MCF 10A (cell line): ENCODE measurements at regions not wholly inside any gene's neighbourhood (a gene's known extent, or its start where the extent isn't known, plus 50 kb on each side); places are given as distances from the start of the nearest gene placed in this dataset.

Experiments used
- BruUV-seq: library from RNA; stranded (reverse); fragments of 400-500 nt; replicated peaks from 2 replicates; lab custom pipeline; 2021; lab: Mats Ljungman, UMichigan
- CTCF ChIA-PET: fragments of 300-600 bp; sonication (Branson Sonifier 250); formaldehyde crosslinking; extraction: SDS; loops from one replicate; lab custom pipeline; 2021; ENCODE audit warnings: antibody characterized with exemption, inconsistent platforms; lab: Yijun Ruan, JAX
- POLR2A ChIA-PET: fragments of 300-600, 350-650 bp; sonication (Branson Sonifier 250); formaldehyde crosslinking; extraction: SDS; loops from one replicate; lab custom pipeline; 2020; ENCODE audit warnings: antibody characterized with exemption, inconsistent platforms; lab: Yijun Ruan, JAX
- DNase-seq: peaks from one replicate; pipeline ENCODE4 v3.0.0-alpha.2; 2018; ENCODE audit not compliant: unreplicated experiment
- H3K27ac Mint-ChIP-seq: one replicate; pipeline ENCODE4 v1.8.0; 2022; ENCODE audit warnings: mild to moderate bottlenecking, low read depth, mixed read lengths; ENCODE audit not compliant: unreplicated experiment
- H3K27me3 Mint-ChIP-seq: one replicate; pipeline ENCODE4 v1.8.0; 2022; ENCODE audit warnings: mixed read lengths; ENCODE audit not compliant: insufficient read depth, unreplicated experiment
- H3K36me3 Mint-ChIP-seq: one replicate; pipeline ENCODE4 v1.8.0; 2022; ENCODE audit warnings: mild to moderate bottlenecking, moderate library complexity, mixed read lengths; ENCODE audit not compliant: insufficient read depth, unreplicated experiment
- H3K4me1 Mint-ChIP-seq: one replicate; pipeline ENCODE4 v1.8.0; 2022; ENCODE audit warnings: mixed read lengths; ENCODE audit not compliant: insufficient read depth, unreplicated experiment
- H3K4me3 Mint-ChIP-seq: one replicate; pipeline ENCODE4 v1.8.0; 2022; ENCODE audit warnings: mild to moderate bottlenecking, moderate library complexity, mixed read lengths; ENCODE audit not compliant: unreplicated experiment
- H3K9me3 Mint-ChIP-seq: one replicate; pipeline ENCODE4 v1.8.0; 2022; ENCODE audit warnings: mixed read lengths; ENCODE audit not compliant: unreplicated experiment
- CTCF ChIP-seq: fragments of 200-600 bp; IDR thresholded peaks from one replicate; pipeline ENCODE4 v1.8.0; 2022; ENCODE audit warnings: antibody characterized with exemption, mild to moderate bottlenecking; ENCODE audit not compliant: unreplicated experiment
- intact Hi-C: fragments of 100-400 bp; cut with micrococcal nuclease; formaldehyde crosslinking; loops from 2 replicates; pipeline ENCODE4 v1.14.1; 2022

GRCh38 chr5:89929834-89930233 lies 479.7 kb downstream of the CETN3 start:
- no peak for TF ChIP-seq CTCF
- CTCF ChIA-PET = no interaction called here
- peak; percentile 24 for DNase-seq
- Mint-ChIP-seq H3K9me3 (no peaks in the 10 kb centered on the region), H3K36me3 (no peaks in the 10 kb centered on the region), H3K4me1 (peaks cover 14% of the 10 kb centered on the region), H3K4me3 (no peak overlapping the region), H3K27ac (no peak overlapping the region), H3K27me3 (no peaks in the 10 kb centered on the region)
- POLR2A ChIA-PET = no interaction called here
- BruUV-seq = no TSS peak
- intact Hi-C loops = no loop called here

- Mint-ChIP-seq H3K4me3 (no peak overlapping the region), H3K36me3 (no peaks in the 10 kb centered on the region), H3K4me1 (peaks cover 14% of the 10 kb centered on the region), H3K9me3 (no peaks in the 10 kb centered on the region), H3K27me3 (no peaks in the 10 kb centered on the region), H3K27ac (no peak overlapping the region)
- POLR2A ChIA-PET = interaction anchor here (0.6 kb wide), 1 partner anchor 165 kb away, joined by 3 read pairs; no protein-coding TSS in a partner anchor
- BruUV-seq = no TSS peak
- intact Hi-C loops = no loop called here
- peak; percentile 9 for DNase-seq
- TF ChIP-seq CTCF = no peak
- CTCF ChIA-PET = no interaction called here
Measured at GRCh38 chr5:89929173-89929572, 480.4 kb downstream of the CETN3 start.

- Mint-ChIP-seq H3K4me1 (no peaks in the 10 kb centered on the region), H3K27ac (no peak overlapping the region), H3K36me3 (no peaks in the 10 kb centered on the region), H3K9me3 (no peaks in the 10 kb centered on the region), H3K4me3 (no peak overlapping the region), H3K27me3 (no peaks in the 10 kb centered on the region)
- ChIA-PET POLR2A (no interaction called here), CTCF (no interaction called here)
- TF ChIP-seq CTCF = no peak
- intact Hi-C loops = no loop called here
- no peak for DNase-seq
- no TSS peak for BruUV-seq
Measured at GRCh38 chr5:89922161-89922560, 487.4 kb downstream of the CETN3 start.

- no peaks in the 10 kb centered on the region for H3K27me3 Mint-ChIP-seq
- no peak for TF ChIP-seq CTCF
- H3K27ac Mint-ChIP-seq = no peak overlapping the region
- no peak overlapping the region for H3K4me3 Mint-ChIP-seq
- DNase-seq = no peak
- H3K9me3 Mint-ChIP-seq = no peaks in the 10 kb centered on the region
- ChIA-PET CTCF (no interaction called here), POLR2A (interaction anchor here (1.0 kb wide), 1 partner anchor 106 kb away, joined by 4 read pairs; no protein-coding TSS in a partner anchor)
- H3K4me1 Mint-ChIP-seq = no peaks in the 10 kb centered on the region
- intact Hi-C loops = no loop called here
- BruUV-seq = no TSS peak
- no peaks in the 10 kb centered on the region for H3K36me3 Mint-ChIP-seq
Measured at GRCh38 chr5:89917112-89917511, 492.4 kb downstream of the CETN3 start.
